ENCODE measurements at regions not wholly inside any gene's neighbourhood (a gene's known extent, or its start where the extent isn't known, plus 50 kb on each side); places are given as distances from the start of the nearest gene placed in this dataset.

DNA sequence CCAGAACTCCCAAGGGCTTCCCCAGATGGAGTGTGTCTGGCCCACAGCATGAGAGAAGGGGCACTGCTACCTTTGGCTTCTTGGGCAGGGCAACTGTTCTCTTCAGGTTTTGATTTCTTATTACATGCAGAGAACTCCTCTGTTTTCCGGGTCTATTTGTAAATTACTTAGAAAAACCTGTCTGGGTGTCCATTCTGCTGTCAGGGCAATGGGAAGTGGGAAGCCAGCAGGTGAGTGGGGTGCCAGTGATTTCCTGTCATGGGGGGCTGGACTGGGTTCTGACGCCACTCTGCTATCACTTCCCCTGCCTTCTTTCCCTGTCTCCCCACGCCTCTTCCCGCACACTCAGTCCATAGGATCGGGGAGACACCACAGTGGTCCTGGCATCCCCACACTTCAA lies 58.0 kb upstream of the LGALSL start:
- Histone ChIP-seq H3K4ac (replicated peaks; ENCODE audit: insufficient read length, low read depth, low read length) (no peak overlapping the region), H3K36me3 (ENCODE audit: control insufficient read depth in 2 of 4, insufficient read depth in 4 of 4, low read length in 3 of 4) (no peaks in the 10 kb centered on the region; a peak in 1 of 8 replicates), H4K20me1 (replicated peaks in 1 of 2; ENCODE audit: control insufficient read depth in 1 of 2, insufficient read depth in 2 of 2, low read length in 2 of 2) (no peaks in the 10 kb centered on the region), H2BK12ac (ENCODE audit: low read depth, low read length) (no peak overlapping the region), H2BK15ac (ENCODE audit: low read length) (no peak overlapping the region), H4K91ac (replicated peaks; ENCODE audit: insufficient read length, low read length) (no peak overlapping the region), H2BK5ac (ENCODE audit: low read depth, low read length) (no peak overlapping the region), H3K18ac (ENCODE audit: extremely low read depth, low read length) (no peak overlapping the region), H3K23me2 (ENCODE audit: low read depth, low read length) (no peaks in the 10 kb centered on the region), H3K56ac (replicated peaks; ENCODE audit: insufficient read length, low read depth, low read length) (no peak overlapping the region), H3K4me3 (ENCODE audit: extremely low read depth in 1 of 4, insufficient read depth in 2 of 4, low read depth in 3 of 4, low read length in 4 of 4) (no peak overlapping the region), H3K9ac (replicated peaks in 1 of 4; ENCODE audit: extremely low read depth in 1 of 4, low read depth in 3 of 4, low read length in 3 of 4) (no peak overlapping the region), H3K27me3 (replicated peaks in 1 of 4; ENCODE audit: control insufficient read depth in 3 of 4, extremely low read depth in 1 of 4, insufficient read depth in 3 of 4, low read length in 3 of 4) (no peaks in the 10 kb centered on the region), H3K9me3 (ENCODE audit: insufficient read depth in 2 of 2, low read depth in 1 of 2, low read length in 1 of 2) (no peaks in the 10 kb centered on the region), H2AK5ac (ENCODE audit: low read depth, low read length) (no peak overlapping the region), H3K79me2 (ENCODE audit: control insufficient read depth in 1 of 2, insufficient read depth in 2 of 2, low read length in 2 of 2) (no peaks in the 10 kb centered on the region), H3K4me2 (ENCODE audit: insufficient read depth in 1 of 2, low read depth in 2 of 2, low read length in 2 of 2) (no peak overlapping the region), H4K8ac (ENCODE audit: extremely low read depth, insufficient read depth, low read length) (no peak overlapping the region), H3K4me1 (replicated peaks in 1 of 4; ENCODE audit: control insufficient read depth in 3 of 4, insufficient read depth in 4 of 4, low read length in 3 of 4) (peaks cover 3 to 6% (median 5%) of the 10 kb centered on the region in 4 experiments; a peak in 6 of 7 replicates), H3K23ac (ENCODE audit: insufficient read length) (no peak overlapping the region), H3K79me1 (ENCODE audit: low read depth, low read length) (no peaks in the 10 kb centered on the region), H3K27ac (ENCODE audit: low read depth, low read length) (no peak overlapping the region), H4K5ac (ENCODE audit: insufficient read length, low read depth, low read length) (no peak overlapping the region), H2BK120ac (replicated peaks; ENCODE audit: low read depth, low read length) (no peak overlapping the region), H3K14ac (ENCODE audit: insufficient read length) (no peak overlapping the region), H2BK20ac (ENCODE audit: low read length) (no peak overlapping the region), H2AFZ (ENCODE audit: low read length) (no peak overlapping the region)
- ChIA-PET POLR2A (ENCODE audit: partially characterized antibody) (no interaction called here), CTCF (ENCODE audit: partially characterized antibody) (interaction anchor here (0.8 to 1.6 kb wide), 4 partner anchors 10 to 67 kb away, joined by 3 to 7 read pairs (median 4); no protein-coding TSS in a partner anchor)
- no peak for TF ChIP-seq RFX5 (IDR thresholded peaks at IDR 0.05; ENCODE audit: borderline replicate concordance, low read depth, low read length)
- TF ChIP-seq CREB1 (IDR thresholded peaks at IDR 0.05) = no peak
- no peak for TF ChIP-seq NRF1 (IDR thresholded peaks at IDR 0.05; ENCODE audit: low read depth, low read length)
- 93% methylated on average over 5 of the region's 5 CpGs; no CpG with 5 or more reads in 1 of the 2 experiments for WGBS, 2 experiments (ENCODE audit: extremely low coverage in 1 of 2, insufficient coverage in 1 of 2, insufficient read length in 1 of 2, insufficient replicate concordance in 2 of 2, low coverage in 1 of 2, low lambda C conversion rate in 2 of 2, missing lambda C conversion rate in 1 of 2)
- FAIRE-seq = no peak
- no peak for DNase-seq (ENCODE audit: low read depth in 1 of 2, low spot score in 2 of 2)

Measured in H1 (cell line).